ENCODE measurements at regions not wholly inside any gene's neighbourhood (a gene's known extent, or its start where the extent isn't known, plus 50 kb on each side); places are given as distances from the start of the nearest gene placed in this dataset.

GRCh38 chr21:41561701-41562100, 53.7 kb upstream of the TMPRSS2 start:
- TF ChIP-seq EZH2phosphoT487 (IDR thresholded peaks at IDR 0.05; ENCODE audit: low read depth) (no peak), CTCF (IDR thresholded peaks at IDR 0.05; ENCODE audit: low read depth, low read length) (no peak)
- Histone ChIP-seq H3K4me2 (ENCODE audit: low read length) (no peak overlapping the region), H3K4me1 (ENCODE audit: low read length) (peaks cover 19% of the 10 kb centered on the region), H3K36me3 (replicated peaks; ENCODE audit: low read depth, low read length) (no peaks in the 10 kb centered on the region), H3K27me3 (ENCODE audit: low read depth, low read length) (no peaks in the 10 kb centered on the region), H3K79me2 (ENCODE audit: low read length) (no peaks in the 10 kb centered on the region), H3K9me3 (ENCODE audit: insufficient read depth, low read length) (no peaks in the 10 kb centered on the region), H4K20me1 (ENCODE audit: insufficient read depth, low read length) (no peaks in the 10 kb centered on the region), H3K27ac (ENCODE audit: low read length) (no peak overlapping the region), H3K4me3 (ENCODE audit: low read length) (no peak overlapping the region), H2AFZ (ENCODE audit: low read depth, low read length) (no peak overlapping the region), H3K9ac (ENCODE audit: low read length) (no peak overlapping the region)

- Histone ChIP-seq H3K4me3 (ENCODE audit: low read length) (no peak overlapping the region), H3K9me3 (ENCODE audit: insufficient read depth, low read length) (no peaks in the 10 kb centered on the region), H3K27ac (ENCODE audit: low read length) (no peak overlapping the region), H2AFZ (ENCODE audit: low read depth, low read length) (no peak overlapping the region), H4K20me1 (ENCODE audit: insufficient read depth, low read length) (no peaks in the 10 kb centered on the region), H3K27me3 (ENCODE audit: low read depth, low read length) (no peaks in the 10 kb centered on the region), H3K4me2 (ENCODE audit: low read length) (no peak overlapping the region), H3K79me2 (ENCODE audit: low read length) (no peaks in the 10 kb centered on the region), H3K36me3 (replicated peaks; ENCODE audit: low read depth, low read length) (no peaks in the 10 kb centered on the region), H3K4me1 (ENCODE audit: low read length) (peaks cover 19% of the 10 kb centered on the region), H3K9ac (ENCODE audit: low read length) (no peak overlapping the region)
- TF ChIP-seq CTCF (IDR thresholded peaks at IDR 0.05; ENCODE audit: low read depth, low read length) = no peak
- no peak for TF ChIP-seq EZH2phosphoT487 (IDR thresholded peaks at IDR 0.05; ENCODE audit: low read depth)
Observed at GRCh38 chr21:41560661-41561158, 52.8 kb upstream of the TMPRSS2 start.

DNA sequence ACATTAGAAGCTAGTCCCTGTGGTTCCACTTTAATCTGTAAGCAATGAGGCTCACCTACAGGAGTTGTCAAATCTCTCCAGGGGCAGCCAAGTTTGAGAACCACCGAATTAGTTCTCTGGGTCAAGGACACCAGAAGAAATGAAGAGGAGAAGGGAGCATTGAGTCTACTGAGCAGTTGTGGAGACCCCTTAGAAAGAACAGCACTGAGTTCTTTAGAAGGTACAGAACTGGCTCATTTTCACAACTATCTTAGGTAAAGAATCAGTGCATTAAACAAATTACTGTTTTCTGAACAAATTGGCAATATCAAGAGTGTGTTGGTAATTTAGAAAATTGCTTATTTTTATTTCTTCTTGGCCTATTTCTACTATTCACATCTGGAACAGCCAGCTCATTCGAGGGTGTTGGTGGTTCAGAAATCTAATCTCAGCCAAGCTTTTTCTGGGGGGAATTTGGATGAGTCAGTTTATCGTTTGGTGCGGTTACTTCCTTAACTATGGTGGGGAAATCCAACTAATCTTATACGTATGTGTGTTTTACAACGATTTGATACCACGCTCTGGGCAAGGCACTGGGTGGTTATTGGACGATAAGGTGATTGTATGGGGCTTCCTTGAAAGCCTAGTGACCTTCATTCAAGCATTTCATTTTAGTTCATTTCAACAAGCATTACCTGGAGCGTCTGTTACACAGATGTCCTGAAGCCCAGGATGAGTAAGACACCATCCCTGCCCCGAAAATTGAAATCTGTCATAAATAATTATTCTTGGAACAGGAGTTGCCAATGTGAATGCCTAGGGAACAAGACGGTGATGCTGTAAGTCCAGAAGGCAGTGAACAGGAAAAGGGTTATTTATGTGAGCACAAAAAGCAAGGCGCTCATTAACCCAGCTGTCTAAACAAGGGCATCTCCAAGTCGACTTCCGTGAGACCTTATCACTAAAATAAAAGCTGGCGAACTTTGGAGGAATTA, 52.0 kb upstream of the TMPRSS2 start:
- Histone ChIP-seq H3K79me2 (ENCODE audit: low read length) (no peaks in the 10 kb centered on the region), H3K4me3 (ENCODE audit: low read length) (no peak overlapping the region), H3K27ac (ENCODE audit: low read length) (no peak overlapping the region), H3K36me3 (replicated peaks; ENCODE audit: low read depth, low read length) (no peaks in the 10 kb centered on the region), H2AFZ (ENCODE audit: low read depth, low read length) (no peak overlapping the region), H4K20me1 (ENCODE audit: insufficient read depth, low read length) (no peaks in the 10 kb centered on the region), H3K27me3 (ENCODE audit: low read depth, low read length) (no peaks in the 10 kb centered on the region), H3K9me3 (ENCODE audit: insufficient read depth, low read length) (no peaks in the 10 kb centered on the region), H3K9ac (ENCODE audit: low read length) (no peak overlapping the region), H3K4me1 (ENCODE audit: low read length) (peaks cover 19% of the 10 kb centered on the region), H3K4me2 (ENCODE audit: low read length) (peak overlapping the region; percentile 5)
- TF ChIP-seq EZH2phosphoT487 (IDR thresholded peaks at IDR 0.05; ENCODE audit: low read depth) (no peak), CTCF (IDR thresholded peaks at IDR 0.05; ENCODE audit: low read depth, low read length) (no peak)

DNA sequence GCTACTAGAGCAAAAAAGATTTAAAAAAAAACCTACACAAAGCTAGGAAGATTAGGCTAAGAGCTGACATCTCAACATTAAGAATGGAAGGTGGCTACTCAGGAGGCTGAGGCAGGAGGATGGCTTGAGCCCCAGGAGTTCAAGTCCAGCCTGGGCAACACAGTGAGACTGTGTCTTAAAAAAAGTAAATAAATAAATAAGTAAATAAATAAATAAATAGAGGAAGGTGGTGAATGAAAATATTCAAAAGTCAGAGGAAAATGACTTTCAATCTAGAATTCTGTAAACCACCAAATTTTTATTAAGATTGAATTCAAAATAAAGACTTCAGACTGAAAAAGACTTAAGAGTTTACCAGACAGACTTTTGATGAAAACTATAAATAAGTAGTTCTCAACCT, 50.9 kb upstream of the TMPRSS2 start:
- Histone ChIP-seq H3K4me3 (ENCODE audit: low read length) (no peak overlapping the region), H3K9ac (ENCODE audit: low read length) (no peak overlapping the region), H3K9me3 (ENCODE audit: insufficient read depth, low read length) (no peaks in the 10 kb centered on the region), H3K79me2 (ENCODE audit: low read length) (no peaks in the 10 kb centered on the region), H2AFZ (ENCODE audit: low read depth, low read length) (no peak overlapping the region), H3K4me2 (ENCODE audit: low read length) (no peak overlapping the region), H3K27me3 (ENCODE audit: low read depth, low read length) (no peaks in the 10 kb centered on the region), H4K20me1 (ENCODE audit: insufficient read depth, low read length) (no peaks in the 10 kb centered on the region), H3K27ac (ENCODE audit: low read length) (no peak overlapping the region), H3K4me1 (ENCODE audit: low read length) (peaks cover 19% of the 10 kb centered on the region), H3K36me3 (replicated peaks; ENCODE audit: low read depth, low read length) (no peaks in the 10 kb centered on the region)
- TF ChIP-seq EZH2phosphoT487 (IDR thresholded peaks at IDR 0.05; ENCODE audit: low read depth) (no peak), CTCF (IDR thresholded peaks at IDR 0.05; ENCODE audit: low read depth, low read length) (no peak)
